SW 1271 (cell line): ENCODE measurements at regions not wholly inside any gene's neighbourhood (a gene's known extent, or its start where the extent isn't known, plus 50 kb on each side); places are given as distances from the start of the nearest gene placed in this dataset.

Experiments
- DNase-seq, 2 experiments: peaks; one replicate each; lab custom pipeline; 2025; lab: John Stamatoyannopoulos, UW

DNA sequence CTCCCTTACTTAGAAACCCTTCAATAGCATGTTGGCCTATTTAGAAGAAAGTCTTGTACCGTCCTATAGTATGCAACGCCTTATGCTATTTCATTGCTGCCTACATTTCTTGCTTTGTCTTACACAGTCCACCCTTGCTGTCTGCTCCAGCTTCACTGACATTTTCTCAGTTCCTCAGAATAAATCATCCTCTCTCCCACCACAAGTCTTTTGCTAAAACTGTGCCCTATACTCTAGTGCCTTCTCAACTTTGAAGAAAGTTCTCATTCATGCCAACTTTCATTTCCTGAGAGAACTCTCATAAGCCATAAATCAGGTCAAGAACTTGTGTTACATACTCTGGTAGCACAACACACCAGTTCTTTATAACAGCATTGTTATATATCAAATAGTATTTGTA, 54.3 kb upstream of the COL3A1 start:
- no peak for DNase-seq

DNA sequence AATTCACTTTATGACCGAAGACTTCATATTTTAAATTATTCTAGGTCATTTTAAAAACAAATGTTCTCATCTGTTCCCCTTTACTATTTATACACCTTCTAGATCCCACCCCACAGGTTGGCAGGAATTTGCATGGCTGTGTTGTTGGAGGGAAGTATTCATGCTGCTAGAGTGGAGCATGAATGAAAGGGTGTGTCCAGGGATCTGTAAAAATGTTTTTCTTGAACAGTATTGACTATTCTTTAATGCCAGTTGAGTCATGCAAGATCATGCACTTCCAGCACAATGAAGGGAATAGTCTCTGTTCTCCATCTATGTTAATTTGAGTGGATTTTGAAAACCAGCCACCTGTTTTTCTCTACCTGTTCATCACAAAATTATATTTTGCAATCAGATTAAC, 52.0 kb upstream of the COL3A1 start:
- DNase-seq, result no peak
